SK-N-MC (cell line): ENCODE measurements at regions not wholly inside any gene's neighbourhood (a gene's known extent, or its start where the extent isn't known, plus 50 kb on each side); places are given as distances from the start of the nearest gene placed in this dataset.

Experiments
- EZH2 ChIP-seq: fragments of 200-600 bp; sonication (generic); IDR thresholded peaks from one replicate; pipeline ENCODE4 v1.6.1; 2017; ENCODE audit warnings: antibody characterized with exemption
- FOXP2 ChIP-seq: optimal IDR thresholded peaks from 2 replicates; pipeline ENCODE3; 2011; ENCODE audit warnings: mild to moderate bottlenecking, moderate library complexity; ENCODE audit not compliant: insufficient read depth; ENCODE audit errors: extremely low read length, control extremely low read depth
- POLR2AphosphoS5 ChIP-seq: IDR thresholded peaks from 2 replicates; pipeline ENCODE4 v1.6.1; 2012; ENCODE audit warnings: mild to moderate bottlenecking, low read depth, low read length, borderline replicate concordance

GRCh38 chr2:163453920-163454319, 281.9 kb downstream of the FIGN start:
- no peak for TF ChIP-seq FOXP2
- TF ChIP-seq POLR2AphosphoS5: no peak
- no peak for TF ChIP-seq EZH2
